ENCODE measurements at regions not wholly inside any gene's neighbourhood (a gene's known extent, or its start where the extent isn't known, plus 50 kb on each side); places are given as distances from the start of the nearest gene placed in this dataset.

- TF ChIP-seq, protein P1, sequence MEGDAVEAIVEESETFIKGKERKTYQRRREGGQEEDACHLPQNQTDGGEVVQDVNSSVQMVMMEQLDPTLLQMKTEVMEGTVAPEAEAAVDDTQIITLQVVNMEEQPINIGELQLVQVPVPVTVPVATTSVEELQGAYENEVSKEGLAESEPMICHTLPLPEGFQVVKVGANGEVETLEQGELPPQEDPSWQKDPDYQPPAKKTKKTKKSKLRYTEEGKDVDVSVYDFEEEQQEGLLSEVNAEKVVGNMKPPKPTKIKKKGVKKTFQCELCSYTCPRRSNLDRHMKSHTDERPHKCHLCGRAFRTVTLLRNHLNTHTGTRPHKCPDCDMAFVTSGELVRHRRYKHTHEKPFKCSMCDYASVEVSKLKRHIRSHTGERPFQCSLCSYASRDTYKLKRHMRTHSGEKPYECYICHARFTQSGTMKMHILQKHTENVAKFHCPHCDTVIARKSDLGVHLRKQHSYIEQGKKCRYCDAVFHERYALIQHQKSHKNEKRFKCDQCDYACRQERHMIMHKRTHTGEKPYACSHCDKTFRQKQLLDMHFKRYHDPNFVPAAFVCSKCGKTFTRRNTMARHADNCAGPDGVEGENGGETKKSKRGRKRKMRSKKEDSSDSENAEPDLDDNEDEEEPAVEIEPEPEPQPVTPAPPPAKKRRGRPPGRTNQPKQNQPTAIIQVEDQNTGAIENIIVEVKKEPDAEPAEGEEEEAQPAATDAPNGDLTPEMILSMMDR (IDR thresholded peaks at IDR 0.05) = no peak
- no peak for TF ChIP-seq POLR2A (IDR thresholded peaks at IDR 0.05)
These were observed 75.2 kb downstream of the PRLHR start for GRCh38 chr10:118520116-118520742.

All from adrenal gland (tissue), 5 donors.